IPS-20b (cell line): ENCODE measurements at regions not wholly inside any gene's neighbourhood (a gene's known extent, or its start where the extent isn't known, plus 50 kb on each side); places are given as distances from the start of the nearest gene placed in this dataset.

Source experiments
- H3K27ac ChIP-seq: one replicate; pipeline ENCODE4 v1.5.1; 2013; ENCODE audit warnings: low read length
- H3K27me3 ChIP-seq: 2 replicates; pipeline ENCODE4 v1.6.1; 2013; ENCODE audit warnings: mild to moderate bottlenecking, low read length, inconsistent platforms; ENCODE audit not compliant: insufficient read depth
- H3K36me3 ChIP-seq: 2 replicates; pipeline ENCODE4 v1.6.1; 2013; ENCODE audit warnings: low read depth, mild to moderate bottlenecking, inconsistent platforms, low read length, moderate library complexity; ENCODE audit not compliant: insufficient read depth
- H3K4me1 ChIP-seq: 2 replicates; pipeline ENCODE4 v1.6.1; 2013; ENCODE audit warnings: mild to moderate bottlenecking, control low read depth, inconsistent platforms, low read length, moderate library complexity; ENCODE audit not compliant: insufficient read depth
- H3K4me3 ChIP-seq: 2 replicates; pipeline ENCODE4 v1.5.1; 2013; ENCODE audit warnings: mild to moderate bottlenecking, low read length, inconsistent platforms
- H3K9ac ChIP-seq: 2 replicates; pipeline ENCODE4 v1.6.1; 2013; ENCODE audit warnings: low read depth, mild to moderate bottlenecking, inconsistent platforms, low read length, moderate library complexity
- H3K9me3 ChIP-seq: 2 replicates; pipeline ENCODE4 v1.6.1; 2013; ENCODE audit warnings: mild to moderate bottlenecking, low read depth, low read length, inconsistent platforms; ENCODE audit not compliant: insufficient read depth

- Histone ChIP-seq H3K9ac (no peak overlapping the region), H3K27me3 (no peaks in the 10 kb centered on the region), H3K4me1 (peaks cover 6% of the 10 kb centered on the region; the same call in 1 of the 2 replicates), H3K9me3 (no peaks in the 10 kb centered on the region), H3K36me3 (no peaks in the 10 kb centered on the region), H3K4me3 (no peak overlapping the region), H3K27ac (no peak overlapping the region)
These were observed 378.0 kb upstream of the PRMT6 start for GRCh38 chr1:106678279-106679050.

GRCh38 chr1:106680216-106680615 is 376.3 kb upstream of the PRMT6 start:
- no peaks in the 10 kb centered on the region for H3K27me3 ChIP-seq
- H3K27ac ChIP-seq: no peak overlapping the region
- no peaks in the 10 kb centered on the region for H3K36me3 ChIP-seq
- H3K4me3 ChIP-seq: no peak overlapping the region
- peaks cover 6% of the 10 kb centered on the region; the same call in 1 of the 2 replicates for H3K4me1 ChIP-seq
- no peaks in the 10 kb centered on the region for H3K9me3 ChIP-seq
- H3K9ac ChIP-seq: no peak overlapping the region

GRCh38 chr1:106680776-106681344 is 375.6 kb upstream of the PRMT6 start:
- H3K9ac ChIP-seq: no peak overlapping the region
- H3K27me3 ChIP-seq: no peaks in the 10 kb centered on the region
- peaks cover 6% of the 10 kb centered on the region; the same call in 1 of the 2 replicates for H3K4me1 ChIP-seq
- H3K4me3 ChIP-seq: no peak overlapping the region
- no peak overlapping the region for H3K27ac ChIP-seq
- no peaks in the 10 kb centered on the region for H3K9me3 ChIP-seq
- H3K36me3 ChIP-seq: no peaks in the 10 kb centered on the region

GRCh38 chr1:106681939-106682522 is 374.4 kb upstream of the PRMT6 start:
- peaks cover 6% of the 10 kb centered on the region; the same call in 1 of the 2 replicates for H3K4me1 ChIP-seq
- no peaks in the 10 kb centered on the region for H3K36me3 ChIP-seq
- no peak overlapping the region for H3K4me3 ChIP-seq
- no peak overlapping the region for H3K27ac ChIP-seq
- no peaks in the 10 kb centered on the region for H3K9me3 ChIP-seq
- no peaks in the 10 kb centered on the region for H3K27me3 ChIP-seq
- H3K9ac ChIP-seq: no peak overlapping the region

GRCh38 chr1:106688446-106688845 is 368.0 kb upstream of the PRMT6 start:
- Histone ChIP-seq H3K4me3 (no peak overlapping the region), H3K4me1 (no peaks in the 10 kb centered on the region), H3K9me3 (no peaks in the 10 kb centered on the region), H3K27ac (no peak overlapping the region), H3K27me3 (no peaks in the 10 kb centered on the region), H3K36me3 (no peaks in the 10 kb centered on the region), H3K9ac (no peak overlapping the region)

GRCh38 chr1:106698660-106699059 is 357.8 kb upstream of the PRMT6 start:
- Histone ChIP-seq H3K9me3 (no peaks in the 10 kb centered on the region), H3K27me3 (no peaks in the 10 kb centered on the region), H3K9ac (no peak overlapping the region), H3K36me3 (no peaks in the 10 kb centered on the region), H3K4me3 (no peak overlapping the region), H3K27ac (no peak overlapping the region), H3K4me1 (no peaks in the 10 kb centered on the region)

- no peaks in the 10 kb centered on the region for H3K9me3 ChIP-seq
- H3K9ac ChIP-seq: no peak overlapping the region
- no peak overlapping the region for H3K27ac ChIP-seq
- H3K27me3 ChIP-seq: no peaks in the 10 kb centered on the region
- no peak overlapping the region for H3K4me3 ChIP-seq
- H3K4me1 ChIP-seq: no peaks in the 10 kb centered on the region
- H3K36me3 ChIP-seq: no peaks in the 10 kb centered on the region
These were observed 357.0 kb upstream of the PRMT6 start for GRCh38 chr1:106699433-106699832.

GRCh38 chr1:106700211-106700610 is 356.3 kb upstream of the PRMT6 start:
- H3K27me3 ChIP-seq: no peaks in the 10 kb centered on the region
- no peaks in the 10 kb centered on the region for H3K4me1 ChIP-seq
- no peaks in the 10 kb centered on the region for H3K9me3 ChIP-seq
- no peak overlapping the region for H3K27ac ChIP-seq
- H3K9ac ChIP-seq: no peak overlapping the region
- no peak overlapping the region for H3K4me3 ChIP-seq
- no peaks in the 10 kb centered on the region for H3K36me3 ChIP-seq

GRCh38 chr1:106705971-106706370 is 350.5 kb upstream of the PRMT6 start:
- no peak overlapping the region for H3K9ac ChIP-seq
- H3K27me3 ChIP-seq: no peaks in the 10 kb centered on the region
- no peak overlapping the region for H3K27ac ChIP-seq
- no peaks in the 10 kb centered on the region for H3K36me3 ChIP-seq
- H3K9me3 ChIP-seq: no peaks in the 10 kb centered on the region
- H3K4me3 ChIP-seq: no peak overlapping the region
- 0 out of 2 replicates have a peak, but pooled peaks cover 6% of the 10 kb centered on the region for H3K4me1 ChIP-seq

GRCh38 chr1:106717591-106717990 is 338.9 kb upstream of the PRMT6 start:
- H3K4me1 ChIP-seq: no peaks in the 10 kb centered on the region

GRCh38 chr1:106721790-106722189 is 334.7 kb upstream of the PRMT6 start:
- Histone ChIP-seq H3K36me3 (no peaks in the 10 kb centered on the region), H3K4me1 (no peaks in the 10 kb centered on the region), H3K9ac (no peak overlapping the region), H3K9me3 (peaks cover 4% of the 10 kb centered on the region; the same call in 1 of the 2 replicates), H3K4me3 (no peak overlapping the region), H3K27me3 (no peaks in the 10 kb centered on the region), H3K27ac (no peak overlapping the region)

More at GRCh38 chr1:106717591-106717990, 338.9 kb upstream of the PRMT6 start:
- no peak overlapping the region for H3K9ac ChIP-seq
- no peaks in the 10 kb centered on the region for H3K36me3 ChIP-seq
- no peak overlapping the region for H3K27ac ChIP-seq
- no peak overlapping the region for H3K4me3 ChIP-seq
- H3K27me3 ChIP-seq: no peaks in the 10 kb centered on the region
- H3K9me3 ChIP-seq: no peaks in the 10 kb centered on the region

GRCh38 chr1:106722466-106722865 is 334.0 kb upstream of the PRMT6 start:
- Histone ChIP-seq H3K4me3 (no peak overlapping the region), H3K36me3 (no peaks in the 10 kb centered on the region), H3K27ac (no peak overlapping the region), H3K27me3 (no peaks in the 10 kb centered on the region), H3K9ac (no peak overlapping the region), H3K4me1 (no peaks in the 10 kb centered on the region), H3K9me3 (peaks cover 4% of the 10 kb centered on the region; the same call in 1 of the 2 replicates)
